GM19372 (cell line): ENCODE measurements at regions not wholly inside any gene's neighbourhood (a gene's known extent, or its start where the extent isn't known, plus 50 kb on each side); places are given as distances from the start of the nearest gene placed in this dataset.

ENCODE experiments used
- ATAC-seq: cut with Tn5 transposase; IDR thresholded peaks from one replicate; pipeline ENCODE4 v1.9.1; 2021; ENCODE audit warnings: mild to moderate bottlenecking, low read depth, moderate library complexity; ENCODE audit not compliant: unreplicated experiment

- no peak for ATAC-seq
Observed at GRCh38 chr9:99569840-99570239, 251.8 kb upstream of the NR4A3 start.

GRCh38 chr9:99572567-99572966 is 249.1 kb upstream of the NR4A3 start:
- ATAC-seq, result no peak

GRCh38 chr9:99573085-99573484 is 248.6 kb upstream of the NR4A3 start:
- ATAC-seq, result no peak

GRCh38 chr9:99573886-99574285 is 247.8 kb upstream of the NR4A3 start:
- no peak for ATAC-seq

DNA sequence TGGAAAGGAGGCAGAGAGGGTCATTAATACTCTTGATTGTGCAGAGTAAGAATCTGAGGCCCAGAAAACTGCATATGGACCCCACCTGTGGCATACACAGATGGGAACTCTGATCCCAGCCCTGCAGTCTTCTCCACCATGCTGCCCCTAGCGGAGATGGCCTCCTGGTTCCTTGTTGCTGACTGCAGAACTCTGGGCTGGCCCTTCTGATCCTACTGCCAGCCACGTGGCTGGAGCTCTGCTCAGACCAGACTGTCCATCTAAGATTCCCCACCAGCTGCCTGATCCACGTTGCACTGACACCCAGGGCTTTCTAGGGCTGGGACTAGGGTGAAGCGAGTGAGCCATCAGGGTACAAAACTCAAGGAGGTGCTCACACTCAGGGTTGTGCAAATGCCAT is 245.7 kb upstream of the NR4A3 start:
- ATAC-seq, result no peak

DNA sequence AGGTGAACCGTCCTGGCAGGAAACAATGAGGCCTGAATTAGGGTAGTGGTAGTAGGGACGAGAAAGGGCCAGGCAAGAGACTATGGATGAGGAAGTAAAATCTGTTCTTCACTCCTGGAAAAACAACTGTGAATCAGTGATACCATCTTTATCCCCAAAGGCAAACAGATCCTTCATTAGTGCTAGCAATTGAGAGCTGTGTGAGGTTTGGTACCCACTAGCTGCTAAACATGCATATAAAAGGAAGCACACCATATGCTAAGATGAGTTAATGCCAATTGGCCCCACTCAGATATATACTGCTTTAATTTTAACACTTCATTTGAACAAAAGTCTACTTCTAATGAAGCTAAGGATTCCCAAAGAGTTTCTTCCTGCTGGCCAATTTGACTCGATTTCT is 244.8 kb upstream of the NR4A3 start:
- no peak for ATAC-seq

- ATAC-seq, result no peak
Observed at GRCh38 chr9:99577351-99577750, 244.3 kb upstream of the NR4A3 start.

- ATAC-seq, result no peak
Observed at GRCh38 chr9:99578666-99579065, 243.0 kb upstream of the NR4A3 start.

DNA sequence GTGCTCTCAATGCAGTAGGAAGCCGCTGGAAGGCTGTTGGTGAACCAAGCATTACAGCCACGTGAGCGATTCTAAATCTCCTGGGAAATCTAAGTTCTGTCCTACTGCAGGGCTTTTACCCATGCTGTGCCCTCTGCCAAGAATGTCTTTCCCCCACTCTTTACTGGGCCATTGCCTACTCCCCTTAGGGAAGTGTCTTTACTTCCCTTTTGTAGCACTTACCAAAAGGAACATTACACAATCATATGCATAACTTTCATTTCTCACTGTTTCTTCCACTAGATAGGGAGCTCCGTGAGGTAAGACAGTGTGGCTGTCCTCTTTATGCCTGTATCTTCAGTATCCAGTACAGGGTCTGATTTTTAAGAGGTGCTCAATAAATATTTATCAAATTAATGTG is 241.7 kb upstream of the NR4A3 start:
- ATAC-seq, result no peak

DNA sequence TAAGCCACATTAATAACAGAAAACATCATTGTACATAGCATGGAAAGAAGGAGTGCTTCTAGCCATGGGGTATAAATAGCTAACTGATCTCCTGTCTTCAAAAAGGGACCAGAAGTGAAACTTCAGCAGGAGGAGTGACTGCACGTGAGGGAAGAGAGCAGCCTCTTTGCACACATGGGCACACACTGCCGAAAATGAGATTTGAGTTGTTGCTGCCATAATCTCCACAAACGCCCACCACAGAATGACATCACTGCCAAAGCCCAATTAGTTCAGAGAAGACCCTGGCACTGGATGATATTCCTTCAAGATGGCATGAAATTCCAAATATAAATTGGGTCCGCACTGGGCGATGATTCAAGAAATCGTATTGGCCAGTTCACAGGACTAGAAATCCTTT is 238.9 kb upstream of the NR4A3 start:
- no peak for ATAC-seq

DNA sequence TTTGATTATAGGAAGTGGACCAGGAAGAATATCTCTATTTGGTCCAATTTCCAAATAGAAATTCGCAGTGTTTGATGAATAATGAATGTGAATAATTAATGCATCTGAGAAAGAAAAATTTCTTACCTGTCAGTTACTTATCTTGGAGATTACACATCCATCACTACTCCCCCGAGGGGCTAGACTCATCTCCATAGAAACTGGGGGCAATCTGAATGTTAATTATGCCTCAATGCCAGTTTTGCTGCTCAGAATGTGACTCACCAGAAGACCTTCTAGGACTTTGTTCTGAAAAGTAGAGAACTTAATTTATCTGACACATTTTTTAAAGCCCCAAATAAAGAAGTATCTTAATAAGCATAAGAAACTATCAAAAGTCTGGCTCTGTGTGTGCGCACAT is 233.4 kb upstream of the NR4A3 start:
- ATAC-seq, result no peak

DNA sequence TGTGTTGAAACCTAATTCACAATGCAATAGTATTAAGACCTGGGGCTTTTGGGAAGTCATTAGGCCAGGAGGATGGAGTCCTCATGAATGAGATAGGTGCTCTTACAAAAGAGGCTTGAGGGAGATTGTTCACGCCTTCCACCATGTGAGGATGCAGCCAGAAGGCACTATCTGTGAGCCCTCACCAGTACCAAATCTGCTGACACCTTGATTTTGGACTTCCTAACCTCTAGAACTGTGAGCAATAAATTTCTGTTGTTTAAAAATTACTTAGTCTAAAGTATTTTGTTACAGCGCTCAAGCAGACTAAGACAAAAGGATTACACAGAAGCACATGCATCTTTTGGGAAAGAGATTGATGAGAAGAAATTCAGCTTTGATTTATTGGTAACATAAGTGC is 232.9 kb upstream of the NR4A3 start:
- no peak for ATAC-seq

- ATAC-seq, result no peak
Observed at GRCh38 chr9:99590410-99590809, 231.3 kb upstream of the NR4A3 start.

GRCh38 chr9:99590840-99591239 is 230.8 kb upstream of the NR4A3 start:
- ATAC-seq, result no peak

GRCh38 chr9:99591770-99592169 is 229.9 kb upstream of the NR4A3 start:
- ATAC-seq, result no peak

DNA sequence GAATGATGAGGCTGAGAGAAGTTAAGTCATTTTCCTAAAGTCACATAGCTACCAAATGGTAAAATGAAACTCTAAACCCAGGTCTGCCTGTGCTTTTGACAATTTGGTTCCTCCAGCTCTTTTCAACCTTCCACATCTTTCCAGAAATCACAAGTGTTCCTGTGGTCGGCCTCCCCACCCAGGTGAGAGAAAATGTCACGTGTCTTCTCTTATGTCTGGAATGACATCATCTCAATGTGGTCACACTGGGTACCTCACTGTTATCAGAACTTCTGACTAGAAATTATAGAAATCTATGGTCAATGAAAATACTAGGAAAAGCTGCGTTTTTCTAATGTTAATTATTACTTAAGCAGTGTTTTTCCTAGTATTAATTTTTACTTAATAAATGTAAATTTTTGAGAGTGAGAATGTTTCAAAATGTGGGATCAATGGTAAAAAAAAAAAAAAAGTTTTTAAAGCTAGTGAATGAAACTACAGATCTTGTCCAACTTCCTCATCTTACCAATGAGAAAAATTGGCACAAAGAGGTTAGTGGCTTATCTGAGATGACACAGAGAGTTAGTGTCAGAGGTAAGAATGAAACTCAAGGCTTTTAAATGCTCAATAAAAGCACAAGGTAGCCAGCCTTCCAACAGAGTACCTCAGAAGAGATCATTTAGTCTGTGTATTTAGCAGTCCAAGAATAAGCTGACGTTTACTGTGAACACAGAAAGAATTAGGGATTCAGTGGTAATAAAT is 228.7 kb upstream of the NR4A3 start:
- ATAC-seq, result peak; percentile 44

GRCh38 chr9:99593610-99594009 is 228.1 kb upstream of the NR4A3 start:
- no peak for ATAC-seq

DNA sequence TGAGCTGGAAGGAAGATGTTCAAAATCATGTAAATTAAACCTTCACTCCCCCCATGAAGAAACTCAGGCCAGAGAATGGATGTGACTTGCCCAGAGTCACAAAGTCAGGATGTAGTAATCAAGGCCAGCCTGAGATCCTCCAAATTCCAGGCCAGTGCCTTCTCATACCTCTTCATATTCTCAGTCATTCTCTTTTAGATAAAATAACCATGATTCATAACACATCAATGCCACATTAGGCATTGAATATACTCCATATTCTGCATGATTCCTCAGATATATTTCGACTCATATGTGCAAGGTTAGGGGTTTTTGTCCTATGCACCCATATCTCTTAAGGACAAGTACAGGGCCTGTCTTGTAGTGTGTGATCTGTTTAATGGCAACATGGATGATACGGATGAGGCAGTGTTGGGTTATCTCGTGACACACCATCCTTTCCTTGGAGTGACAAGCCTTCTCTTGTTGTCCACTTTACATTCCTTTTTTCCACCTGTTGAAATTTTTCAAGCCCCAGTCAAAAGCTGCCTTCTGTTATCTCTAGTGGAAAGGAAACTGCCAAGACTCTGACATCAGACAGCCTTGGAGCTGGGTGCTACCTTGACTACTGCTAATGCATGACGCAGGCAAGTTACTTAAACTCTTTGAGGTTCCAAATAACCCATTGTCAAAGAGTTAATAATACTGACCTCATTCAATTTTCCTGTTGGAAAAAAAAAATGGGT is 227.5 kb upstream of the NR4A3 start:
- ATAC-seq, result no peak

DNA sequence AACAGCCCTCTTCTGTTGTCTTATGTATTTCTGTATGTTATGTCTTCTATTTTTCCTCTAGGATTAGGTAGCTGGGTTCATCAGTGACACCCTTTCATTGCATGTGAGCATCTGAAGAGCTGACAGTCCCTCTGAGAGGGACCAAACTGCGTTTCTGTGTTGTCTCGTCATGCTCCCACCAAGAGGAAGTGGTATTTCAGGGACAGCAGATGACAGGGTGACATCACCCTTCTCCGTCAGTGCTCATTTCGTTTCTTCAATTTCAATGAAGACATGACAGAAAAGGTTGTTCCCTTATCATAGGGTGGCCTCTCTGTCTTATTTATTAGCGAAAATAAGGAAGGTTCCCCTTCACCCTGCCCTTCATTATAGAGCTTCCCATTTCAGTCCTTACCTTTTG is 225.9 kb upstream of the NR4A3 start:
- ATAC-seq, result no peak

DNA sequence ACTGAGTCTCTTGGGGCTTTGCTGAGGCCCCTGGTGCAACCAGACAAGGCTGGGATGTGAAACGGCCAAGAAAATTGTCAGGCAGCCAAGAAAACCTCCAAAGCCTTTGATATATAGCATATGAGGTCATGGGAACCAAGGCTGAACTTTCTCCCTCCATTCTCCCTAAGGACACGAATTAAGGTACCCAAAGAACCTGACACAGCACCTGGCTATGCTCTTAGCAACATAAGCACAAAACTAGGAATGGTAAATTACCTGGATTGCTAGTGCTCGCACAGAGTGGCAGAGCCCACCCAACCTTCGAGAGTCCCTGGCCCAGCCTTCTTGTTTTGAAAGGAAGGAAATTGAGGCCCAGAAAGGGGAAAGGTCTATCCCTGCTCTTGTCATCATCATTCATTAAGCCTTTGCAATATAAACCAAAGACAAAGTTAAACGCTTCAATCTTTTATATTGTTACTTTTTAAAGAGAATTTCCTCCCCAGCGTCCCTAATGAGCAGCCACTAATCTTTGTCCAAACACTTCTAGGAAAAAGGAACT is 220.0 kb upstream of the NR4A3 start:
- no peak for ATAC-seq

- ATAC-seq, result no peak
Observed at GRCh38 chr9:99602854-99603253, 218.8 kb upstream of the NR4A3 start.
